ENCODE measurements at regions not wholly inside any gene's neighbourhood (a gene's known extent, or its start where the extent isn't known, plus 50 kb on each side); places are given as distances from the start of the nearest gene placed in this dataset.

DNA sequence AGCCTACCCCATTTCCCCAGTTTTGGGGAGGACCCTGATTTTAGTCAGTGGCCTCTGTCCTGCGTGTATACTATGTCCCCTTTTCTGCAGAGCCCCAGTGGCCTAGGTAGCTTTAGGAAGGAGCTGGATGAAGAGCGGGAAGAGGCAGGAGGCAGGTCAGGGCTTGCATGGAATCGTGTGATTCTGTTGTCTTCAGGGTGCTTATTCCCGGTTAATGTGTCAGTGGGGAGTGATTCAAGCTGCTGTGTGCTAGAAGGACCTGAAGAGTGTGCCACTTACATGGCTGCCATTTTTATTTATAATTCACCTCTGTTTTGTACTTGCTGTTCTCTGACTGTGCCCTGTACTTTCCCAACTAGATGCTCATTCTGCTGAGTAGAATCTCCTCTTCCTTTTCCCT, 127.3 kb upstream of the AMOT start:
- Histone ChIP-seq H2AFZ (ENCODE audit: low read length) (no peak overlapping the region), H3K9me3 (ENCODE audit: insufficient read depth, low read depth, low read length) (no peaks in the 10 kb centered on the region), H3K79me2 (ENCODE audit: insufficient read depth, low read length) (no peaks in the 10 kb centered on the region), H3K27me3 (ENCODE audit: insufficient read depth, low read length, poor library complexity, severe bottlenecking) (no peaks in the 10 kb centered on the region), H4K20me1 (ENCODE audit: insufficient read depth, low read length, poor library complexity, severe bottlenecking) (no peaks in the 10 kb centered on the region), H3K4me2 (ENCODE audit: low read depth, low read length, poor library complexity, severe bottlenecking) (no peak overlapping the region), H3K9ac (ENCODE audit: low read depth, low read length, poor library complexity, severe bottlenecking) (no peak overlapping the region), H3K36me3 (ENCODE audit: insufficient read depth, low read length) (no peaks in the 10 kb centered on the region), H3K4me1 (ENCODE audit: insufficient read depth, low read length, poor library complexity, severe bottlenecking) (no peaks in the 10 kb centered on the region), H3K4me3 (ENCODE audit: low read length, poor library complexity, severe bottlenecking) (no peak overlapping the region), H3F3A (ENCODE audit: low read depth) (no peaks in the 10 kb centered on the region), H3K9me2 (replicated peaks; ENCODE audit: low read depth, low read length) (no peaks in the 10 kb centered on the region)
- TF ChIP-seq, protein P1, sequence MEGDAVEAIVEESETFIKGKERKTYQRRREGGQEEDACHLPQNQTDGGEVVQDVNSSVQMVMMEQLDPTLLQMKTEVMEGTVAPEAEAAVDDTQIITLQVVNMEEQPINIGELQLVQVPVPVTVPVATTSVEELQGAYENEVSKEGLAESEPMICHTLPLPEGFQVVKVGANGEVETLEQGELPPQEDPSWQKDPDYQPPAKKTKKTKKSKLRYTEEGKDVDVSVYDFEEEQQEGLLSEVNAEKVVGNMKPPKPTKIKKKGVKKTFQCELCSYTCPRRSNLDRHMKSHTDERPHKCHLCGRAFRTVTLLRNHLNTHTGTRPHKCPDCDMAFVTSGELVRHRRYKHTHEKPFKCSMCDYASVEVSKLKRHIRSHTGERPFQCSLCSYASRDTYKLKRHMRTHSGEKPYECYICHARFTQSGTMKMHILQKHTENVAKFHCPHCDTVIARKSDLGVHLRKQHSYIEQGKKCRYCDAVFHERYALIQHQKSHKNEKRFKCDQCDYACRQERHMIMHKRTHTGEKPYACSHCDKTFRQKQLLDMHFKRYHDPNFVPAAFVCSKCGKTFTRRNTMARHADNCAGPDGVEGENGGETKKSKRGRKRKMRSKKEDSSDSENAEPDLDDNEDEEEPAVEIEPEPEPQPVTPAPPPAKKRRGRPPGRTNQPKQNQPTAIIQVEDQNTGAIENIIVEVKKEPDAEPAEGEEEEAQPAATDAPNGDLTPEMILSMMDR (conservative IDR thresholded peaks at IDR 0.05; ENCODE audit: low read length) = no peak
- no peak for TF ChIP-seq EZH2phosphoT487 (IDR thresholded peaks at IDR 0.05; ENCODE audit: borderline replicate concordance)

DNA sequence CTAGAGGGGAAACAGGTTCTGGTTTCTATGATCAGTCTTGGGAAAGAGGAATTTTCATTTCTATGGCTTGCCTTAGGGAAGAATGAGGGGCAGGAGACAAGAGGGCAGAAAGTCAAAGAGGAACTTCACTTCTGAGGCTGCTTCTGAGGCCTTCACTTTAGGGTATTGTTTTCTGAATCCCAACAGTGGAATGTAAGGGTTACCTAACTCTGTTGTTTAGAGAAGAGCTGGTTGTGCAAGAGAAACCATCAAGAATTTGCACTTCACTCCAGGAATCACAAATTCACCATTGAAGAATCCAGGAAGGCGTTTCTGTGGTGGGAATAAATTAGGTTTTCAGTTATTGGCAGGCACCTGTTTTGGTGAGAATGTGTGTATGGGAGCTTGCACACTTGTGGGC, 126.7 kb upstream of the AMOT start:
- Histone ChIP-seq H3K4me1 (ENCODE audit: insufficient read depth, low read length, poor library complexity, severe bottlenecking) (no peaks in the 10 kb centered on the region), H2AFZ (ENCODE audit: low read length) (no peak overlapping the region), H3K79me2 (ENCODE audit: insufficient read depth, low read length) (no peaks in the 10 kb centered on the region), H3K27me3 (ENCODE audit: insufficient read depth, low read length, poor library complexity, severe bottlenecking) (no peaks in the 10 kb centered on the region), H3K9me3 (ENCODE audit: insufficient read depth, low read depth, low read length) (no peaks in the 10 kb centered on the region), H3K4me3 (ENCODE audit: low read length, poor library complexity, severe bottlenecking) (no peak overlapping the region), H3K4me2 (ENCODE audit: low read depth, low read length, poor library complexity, severe bottlenecking) (no peak overlapping the region), H3F3A (ENCODE audit: low read depth) (no peaks in the 10 kb centered on the region), H3K36me3 (ENCODE audit: insufficient read depth, low read length) (no peaks in the 10 kb centered on the region), H3K9me2 (replicated peaks; ENCODE audit: low read depth, low read length) (no peaks in the 10 kb centered on the region), H3K9ac (ENCODE audit: low read depth, low read length, poor library complexity, severe bottlenecking) (no peak overlapping the region), H4K20me1 (ENCODE audit: insufficient read depth, low read length, poor library complexity, severe bottlenecking) (no peaks in the 10 kb centered on the region)
- no peak for TF ChIP-seq EZH2phosphoT487 (IDR thresholded peaks at IDR 0.05; ENCODE audit: borderline replicate concordance)
- TF ChIP-seq, protein P1 (conservative IDR thresholded peaks at IDR 0.05; ENCODE audit: low read length) = no peak

DNA sequence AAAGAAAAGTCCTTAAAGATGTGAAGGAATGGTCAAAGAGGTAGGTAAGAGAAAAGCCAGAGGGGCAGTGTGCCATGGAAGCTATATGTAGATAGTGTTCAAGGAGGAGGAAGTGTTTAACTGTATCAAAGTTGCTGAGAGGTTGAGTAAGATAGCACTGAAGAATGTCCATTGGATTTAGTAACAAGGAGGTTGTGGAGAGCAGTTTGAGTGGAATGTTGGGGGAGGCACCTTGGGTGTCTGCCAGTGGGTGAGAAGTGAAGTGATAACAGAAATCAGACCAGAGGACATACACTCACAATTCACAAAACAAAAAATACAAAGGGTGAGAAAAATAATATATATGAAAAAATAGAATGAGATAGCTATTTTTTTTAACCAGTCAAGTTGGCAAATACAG, 121.3 kb upstream of the AMOT start:
- no peaks in the 10 kb centered on the region for H3K36me3 ChIP-seq (ENCODE audit: insufficient read depth, low read length)
- H3K4me2 ChIP-seq (ENCODE audit: low read depth, low read length, poor library complexity, severe bottlenecking) = no peak overlapping the region
- no peaks in the 10 kb centered on the region for H4K20me1 ChIP-seq (ENCODE audit: insufficient read depth, low read length, poor library complexity, severe bottlenecking)
- H3K9me2 ChIP-seq (replicated peaks; ENCODE audit: low read depth, low read length) = no peaks in the 10 kb centered on the region
- TF ChIP-seq EZH2phosphoT487 (IDR thresholded peaks at IDR 0.05; ENCODE audit: borderline replicate concordance) = no peak
- TF ChIP-seq, protein P1 (conservative IDR thresholded peaks at IDR 0.05; ENCODE audit: low read length) = no peak
- no peak overlapping the region for H3K4me3 ChIP-seq (ENCODE audit: low read length, poor library complexity, severe bottlenecking)
- H3K4me1 ChIP-seq (ENCODE audit: insufficient read depth, low read length, poor library complexity, severe bottlenecking) = no peaks in the 10 kb centered on the region
- H3K9ac ChIP-seq (ENCODE audit: low read depth, low read length, poor library complexity, severe bottlenecking) = no peak overlapping the region
- no peaks in the 10 kb centered on the region for H3K9me3 ChIP-seq (ENCODE audit: insufficient read depth, low read depth, low read length)
- H3K79me2 ChIP-seq (ENCODE audit: insufficient read depth, low read length) = no peaks in the 10 kb centered on the region
- H2AFZ ChIP-seq (ENCODE audit: low read length) = no peak overlapping the region
- no peaks in the 10 kb centered on the region for H3K27me3 ChIP-seq (ENCODE audit: insufficient read depth, low read length, poor library complexity, severe bottlenecking)
- H3F3A ChIP-seq (ENCODE audit: low read depth) = no peaks in the 10 kb centered on the region
